Glomerular visceral epithelial cell (primary cell): ENCODE measurements at regions not wholly inside any gene's neighbourhood (a gene's known extent, or its start where the extent isn't known, plus 50 kb on each side); places are given as distances from the start of the nearest gene placed in this dataset.
"Not testable (repeated sequence)": the region's sequence is repeated elsewhere in the genome, so short reads cannot be mapped to it uniquely, and the experiment has no call there.

Experiments
- DNase-seq: peaks from one replicate; pipeline ENCODE4 v3.0.0-alpha.2; 2016; ENCODE audit errors: extremely low spot score

- DNase-seq: no peak
These were observed 130.9 kb upstream of the RASA1 start for GRCh38 chr5:87136733-87137132.

GRCh38 chr5:87137283-87137682 is 130.4 kb upstream of the RASA1 start:
- DNase-seq: no peak

GRCh38 chr5:87138091-87138805 is 129.4 kb upstream of the RASA1 start:
- no peak for DNase-seq

GRCh38 chr5:87139795-87140194 is 127.9 kb upstream of the RASA1 start:
- DNase-seq: no peak

GRCh38 chr5:87141544-87141943 is 126.1 kb upstream of the RASA1 start:
- DNase-seq: no peak

- not testable (repeated sequence) for DNase-seq
These were observed 121.8 kb upstream of the RASA1 start for GRCh38 chr5:87145853-87146252.

- no peak for DNase-seq
These were observed 120.2 kb upstream of the RASA1 start for GRCh38 chr5:87147441-87147840.

- no peak for DNase-seq
These were observed 117.1 kb upstream of the RASA1 start for GRCh38 chr5:87150630-87151029.

- DNase-seq: peak; percentile 87
These were observed 116.1 kb upstream of the RASA1 start for GRCh38 chr5:87151547-87151946.

- DNase-seq: no peak
These were observed 114.8 kb upstream of the RASA1 start for GRCh38 chr5:87152886-87153285.

- DNase-seq: no peak
These were observed 113.5 kb upstream of the RASA1 start for GRCh38 chr5:87154191-87154590.

- no peak for DNase-seq
These were observed 112.6 kb upstream of the RASA1 start for GRCh38 chr5:87155106-87155505.

- peak; percentile 41 for DNase-seq
These were observed 111.1 kb upstream of the RASA1 start for GRCh38 chr5:87156631-87157030.

GRCh38 chr5:87164409-87164808 is 103.3 kb upstream of the RASA1 start:
- DNase-seq: no peak

- no peak for DNase-seq
These were observed 98.2 kb upstream of the RASA1 start for GRCh38 chr5:87169300-87169991.

GRCh38 chr5:87170799-87171198 is 96.9 kb upstream of the RASA1 start:
- no peak for DNase-seq

GRCh38 chr5:87182649-87183048 is 85.0 kb upstream of the RASA1 start:
- DNase-seq: no peak

- no peak for DNase-seq
These were observed 83.8 kb upstream of the RASA1 start for GRCh38 chr5:87183896-87184295.

GRCh38 chr5:87184605-87185004 is 83.1 kb upstream of the RASA1 start:
- DNase-seq: no peak

GRCh38 chr5:87185838-87186237 is 81.8 kb upstream of the RASA1 start:
- DNase-seq: no peak

GRCh38 chr5:87188391-87188790 is 79.3 kb upstream of the RASA1 start:
- DNase-seq: no peak

GRCh38 chr5:87190041-87190440 is 77.6 kb upstream of the RASA1 start:
- DNase-seq: no peak

- DNase-seq: no peak
These were observed 77.0 kb upstream of the RASA1 start for GRCh38 chr5:87190687-87191086.

- no peak for DNase-seq
These were observed 76.0 kb upstream of the RASA1 start for GRCh38 chr5:87191645-87192044.
